ENCODE measurements at regions not wholly inside any gene's neighbourhood (a gene's known extent, or its start where the extent isn't known, plus 50 kb on each side); places are given as distances from the start of the nearest gene placed in this dataset.

- H3K9me1 ChIP-seq (ENCODE audit: control insufficient read depth, insufficient read depth, low read length), result no peaks in the 10 kb centered on the region
- ATAC-seq, result no peak
Observed at GRCh38 chr2:18980786-18981430, 377.5 kb downstream of the OSR1 start.

More at GRCh38 chr2:18980786-18981430, 377.5 kb downstream of the OSR1 start:
- no peaks in the 10 kb centered on the region for H3K9me3 ChIP-seq (replicated peaks; ENCODE audit: control insufficient read depth, insufficient read depth, low read depth, low read length)
- WGBS (ENCODE audit: insufficient coverage, low coverage, missing lambda C conversion rate), result 0% methylated on average over 6 of the region's 6 CpGs
- POLR2A ChIA-PET, result no interaction called here
- in situ Hi-C loops (cut with MboI) (no loop called here), intact Hi-C loops (cut with micrococcal nuclease) (no loop called here)
- H2AFZ ChIP-seq (ENCODE audit: low read depth, low read length), result no peak overlapping the region
- no peaks in the 10 kb centered on the region for H3K4me1 ChIP-seq (replicated peaks in 1 of 2; ENCODE audit: control insufficient read depth in 2 of 2, insufficient read depth in 2 of 2, low read length in 2 of 2)
- H3K27ac ChIP-seq (ENCODE audit: extremely low read depth, low read depth, low read length), result no peak overlapping the region
- H3K9ac ChIP-seq (ENCODE audit: insufficient read depth in 1 of 2, low read depth in 2 of 2, low read length in 2 of 2), result no peak overlapping the region
- no peaks in the 10 kb centered on the region for H3K36me3 ChIP-seq (ENCODE audit: control insufficient read depth, insufficient read depth, low read length)
- no TSS peak for BruUV-seq (replicated peaks)
- no peak for TF ChIP-seq OTX1 (CRISPR knock-in tag; IDR thresholded peaks at IDR 0.05)
- TF ChIP-seq U2AF1 (optimal IDR thresholded peaks at IDR 0.05; ENCODE audit: low read depth, low read length), result no peak
- no peak for TF ChIP-seq ZNF764 (CRISPR knock-in tag; IDR thresholded peaks at IDR 0.05; ENCODE audit: low read depth)
- TF ChIP-seq ZNF318 (IDR thresholded peaks at IDR 0.05; ENCODE audit: borderline replicate concordance in 1 of 2, low read depth in 1 of 2), result no peak
- TF ChIP-seq CTBP1 (IDR thresholded peaks at IDR 0.05; ENCODE audit: borderline replicate concordance), result no peak
- no peaks in the 10 kb centered on the region for H3K79me2 ChIP-seq (ENCODE audit: control insufficient read depth, insufficient read depth, low read length)
- no peaks in the 10 kb centered on the region for H4K20me1 ChIP-seq (replicated peaks; ENCODE audit: control insufficient read depth, insufficient read depth, low read length)
- no peak for FAIRE-seq
- CTCF ChIA-PET (ENCODE audit: low intra/inter-chr PET ratio), result no interaction called here
- H3K27me3 ChIP-seq (ENCODE audit: control insufficient read depth in 2 of 2, insufficient read depth in 2 of 2, low read length in 2 of 2), result no peaks in the 10 kb centered on the region
- no peak overlapping the region for H3K4me2 ChIP-seq (ENCODE audit: insufficient read depth, low read length)
- no peak for DNase-seq (ENCODE audit: extremely low read depth in 1 of 4, low spot score in 3 of 4)
- H3K4me3 ChIP-seq, result no peak overlapping the region
